Epithelial cell of prostate (primary cell): ENCODE measurements at regions not wholly inside any gene's neighbourhood (a gene's known extent, or its start where the extent isn't known, plus 50 kb on each side); places are given as distances from the start of the nearest gene placed in this dataset.
A peak's percentile ranks its signal among the peaks of the same experiment; 100 is the strongest.

ENCODE experiments used
- DNase-seq: peaks from one replicate; pipeline ENCODE4 v3.0.0-alpha.2; 2011; ENCODE audit warnings: low read depth, low spot score
- H3K27ac ChIP-seq: fragments of 450-650 bp; 2 replicates; pipeline ENCODE4 v1.5.1; 2017; ENCODE audit warnings: mild to moderate bottlenecking

DNA sequence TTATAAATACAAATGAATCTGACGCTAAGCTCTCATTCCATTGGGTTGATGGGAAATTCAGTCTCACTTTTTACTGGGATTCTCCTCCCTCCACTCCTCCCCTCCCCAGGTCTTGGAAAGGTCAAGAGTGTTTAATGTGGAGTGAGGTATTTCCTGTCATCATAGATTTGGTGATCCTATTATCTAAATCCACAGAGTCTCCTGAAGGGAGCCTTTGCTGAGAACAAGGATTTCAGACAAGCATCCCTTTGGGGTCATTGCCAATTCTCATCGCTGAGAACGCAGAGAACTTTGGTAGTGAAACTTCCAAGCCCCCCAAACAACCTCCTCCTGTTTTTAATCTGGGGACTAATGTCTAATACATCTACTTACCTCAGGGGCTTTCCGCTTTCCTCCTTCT is 297.9 kb downstream of the OTOL1 start:
- no peak overlapping the region for H3K27ac ChIP-seq
- no peak for DNase-seq

DNA sequence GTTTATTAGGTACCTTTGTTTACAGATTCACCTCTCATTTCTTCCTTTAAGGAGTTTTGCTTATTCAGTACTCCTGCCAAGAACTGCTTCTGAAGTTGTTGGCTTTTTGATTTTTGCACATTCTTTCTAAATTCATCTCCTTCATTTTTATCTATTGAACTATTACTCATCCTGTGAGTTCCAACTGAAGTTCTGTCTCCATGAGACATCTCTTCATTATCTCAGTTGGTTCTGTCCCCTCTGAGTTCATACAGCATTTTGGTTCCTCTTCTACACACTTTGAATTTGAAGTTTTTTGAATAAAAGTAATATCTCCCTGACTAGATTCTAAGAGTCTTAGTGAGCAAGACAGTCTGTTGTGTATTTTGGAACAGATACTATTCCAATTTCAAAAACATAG is 299.7 kb downstream of the OTOL1 start:
- no peak for DNase-seq
- no peak overlapping the region for H3K27ac ChIP-seq

DNA sequence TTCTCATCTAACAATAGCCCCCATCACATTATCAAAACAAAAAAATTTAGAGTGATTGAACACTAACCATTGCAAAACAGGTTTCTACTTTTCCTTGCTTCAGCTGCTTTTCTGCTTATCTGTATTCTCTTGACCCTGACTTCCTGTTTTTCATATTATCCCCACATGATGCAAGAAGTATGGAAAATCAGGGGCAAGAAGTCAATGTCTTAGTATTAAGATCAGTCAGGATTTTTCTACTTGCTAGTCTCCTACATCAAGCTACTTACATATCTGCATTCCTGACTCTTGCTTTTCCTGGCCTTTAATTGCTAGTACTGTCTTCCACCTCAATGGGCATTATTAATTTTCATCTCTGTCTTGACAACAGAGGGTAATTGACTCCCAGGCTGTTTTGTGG is 300.2 kb downstream of the OTOL1 start:
- no peak for DNase-seq

DNA sequence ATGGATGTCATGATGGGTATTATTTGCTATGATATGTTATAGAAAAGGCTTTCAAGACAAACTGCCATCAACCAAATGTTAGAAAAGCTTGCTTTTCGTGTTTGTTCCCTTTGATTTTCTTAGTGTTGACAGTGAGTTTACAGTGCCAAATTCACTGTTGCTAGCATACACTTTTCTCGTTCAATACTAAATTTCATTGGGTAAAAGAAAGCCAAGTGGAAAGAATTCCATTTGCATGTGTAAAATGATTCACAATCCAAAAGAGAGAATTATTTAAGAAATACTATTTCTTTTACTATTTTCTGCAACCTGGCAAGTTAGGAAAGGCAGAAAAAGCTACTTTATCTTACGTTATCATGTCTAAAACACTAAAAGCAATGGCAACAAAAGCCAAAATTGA is 301.4 kb downstream of the OTOL1 start:
- no peak overlapping the region for H3K27ac ChIP-seq
- no peak for DNase-seq

More for the DNA sequence above, 300.2 kb downstream of the OTOL1 start:
- H3K27ac ChIP-seq, result no peak overlapping the region

DNA sequence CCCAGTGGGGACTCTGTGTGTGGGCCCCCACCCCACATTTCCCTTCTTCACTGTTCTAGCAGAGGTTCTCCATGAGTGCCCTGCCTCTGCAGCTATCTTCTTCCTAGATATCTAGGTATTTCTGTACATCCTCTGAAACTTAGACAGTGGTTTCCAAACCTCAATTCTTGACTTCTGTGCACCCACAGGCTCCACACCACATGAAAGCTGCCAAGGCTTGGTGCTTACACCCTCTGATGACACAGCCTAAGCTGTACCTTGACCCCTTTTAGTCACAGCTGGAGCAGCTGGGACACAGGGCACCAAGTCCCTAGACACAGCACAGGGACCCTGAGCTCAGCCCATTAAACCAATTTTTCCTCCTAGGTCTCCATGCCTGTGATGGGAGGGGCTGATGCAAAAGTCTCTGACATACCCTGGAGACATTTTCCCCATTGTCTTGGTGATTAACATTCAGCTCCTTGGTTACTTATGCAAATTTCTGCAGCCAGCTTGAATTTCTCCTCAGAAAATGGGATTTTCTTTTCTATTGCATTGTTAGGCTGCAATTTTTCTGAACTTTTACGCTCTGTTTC is 304.5 kb downstream of the OTOL1 start:
- no peak for DNase-seq
- H3K27ac ChIP-seq, result no peak overlapping the region

DNA sequence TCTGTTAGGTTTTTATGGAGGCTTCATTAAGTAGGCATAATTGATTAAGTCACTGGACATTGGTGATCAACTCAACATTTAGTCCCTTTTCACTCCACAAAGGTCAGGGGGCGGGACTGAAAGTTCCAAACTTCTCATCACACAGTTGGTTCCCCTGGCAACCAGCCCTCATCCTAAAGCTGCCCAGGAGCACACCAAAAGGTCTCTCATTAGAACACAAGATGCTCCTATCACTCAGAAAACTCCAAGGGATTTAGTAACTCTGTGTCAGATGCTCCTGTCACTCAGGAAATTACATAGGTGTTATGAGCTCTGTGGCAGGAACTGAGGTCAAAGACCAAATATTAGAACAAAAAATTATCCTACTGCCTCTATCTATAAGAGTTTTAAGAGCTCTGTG is 321.5 kb downstream of the OTOL1 start:
- no peak overlapping the region for H3K27ac ChIP-seq
- DNase-seq, result no peak

DNA sequence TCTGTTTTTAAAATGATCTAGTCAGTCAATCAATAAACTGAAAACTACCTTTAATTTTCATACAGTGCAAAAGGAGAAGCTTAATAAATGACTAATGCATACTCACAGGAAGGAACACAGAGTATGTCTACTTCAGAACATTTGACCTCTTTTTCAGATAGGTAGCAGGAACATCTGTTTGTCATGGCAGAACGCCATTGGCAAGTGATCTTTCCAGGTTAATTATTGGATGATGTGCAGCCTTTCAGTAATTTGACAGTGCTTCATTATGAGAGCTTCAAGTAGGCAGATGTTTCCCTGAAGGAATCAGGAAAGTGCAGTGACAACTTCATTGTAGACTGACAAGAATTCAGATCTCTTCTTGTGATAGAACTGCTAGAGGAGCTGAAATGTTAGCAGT is 325.0 kb downstream of the OTOL1 start:
- no peak for DNase-seq
- H3K27ac ChIP-seq, result no peak overlapping the region

DNA sequence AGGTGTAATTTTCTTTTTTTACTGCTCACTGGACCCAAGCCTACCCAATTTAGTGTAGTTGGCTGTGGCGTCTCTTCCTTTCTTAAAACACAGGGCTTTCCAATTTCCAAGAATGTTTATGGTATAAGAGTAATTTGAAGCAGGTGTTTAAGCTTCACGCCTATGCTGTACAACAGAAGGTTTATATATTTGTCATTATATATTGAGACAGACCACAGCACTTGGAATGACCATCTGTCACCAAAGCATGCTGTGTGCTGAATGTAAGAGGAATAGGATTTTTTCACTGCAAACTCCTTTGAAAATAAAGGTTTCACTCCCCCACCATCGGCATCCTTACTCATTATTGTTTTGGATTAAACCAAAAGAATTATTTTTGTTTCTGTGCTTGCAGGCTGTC is 325.7 kb downstream of the OTOL1 start:
- no peak overlapping the region for H3K27ac ChIP-seq
- DNase-seq, result no peak

DNA sequence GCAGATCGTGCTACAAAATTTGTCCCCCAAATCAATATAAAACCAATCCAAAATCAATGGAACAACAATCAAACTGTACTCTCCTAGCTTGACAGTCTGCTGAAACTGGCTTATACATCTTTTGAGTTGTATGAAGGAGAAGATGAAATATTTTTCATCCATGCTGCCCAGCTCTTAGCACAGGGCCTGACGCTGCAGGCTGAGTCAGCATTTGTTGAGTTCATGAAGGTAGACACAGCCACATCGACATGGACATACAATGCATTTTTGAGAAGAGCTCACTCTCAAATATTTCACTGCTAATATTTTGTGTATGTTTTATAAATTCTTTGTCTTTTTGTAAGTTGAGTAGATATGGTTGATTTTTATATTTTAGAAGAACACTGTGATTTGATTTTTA is 327.3 kb downstream of the OTOL1 start:
- no peak overlapping the region for H3K27ac ChIP-seq
- no peak for DNase-seq

DNA sequence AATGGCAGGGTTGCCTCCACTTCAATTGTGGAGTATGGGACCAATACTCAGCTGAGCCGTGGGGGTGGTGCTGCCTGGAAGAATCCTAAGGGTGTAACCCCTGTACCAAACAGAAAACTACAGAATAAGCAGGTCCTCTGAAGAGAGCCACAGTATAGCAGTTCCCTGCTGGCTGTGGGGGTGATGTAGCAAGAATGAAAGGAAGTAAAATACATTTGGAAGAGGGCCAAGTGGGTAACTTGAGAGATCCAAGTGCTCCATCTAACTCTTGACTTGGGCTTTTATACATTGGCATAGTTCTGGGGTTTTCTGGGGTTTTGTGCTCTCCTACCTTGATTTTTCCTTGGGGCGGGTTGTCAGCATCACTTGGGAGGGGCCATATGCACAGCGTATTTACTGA is 341.4 kb downstream of the OTOL1 start:
- no peak overlapping the region for H3K27ac ChIP-seq
- no peak for DNase-seq

DNA sequence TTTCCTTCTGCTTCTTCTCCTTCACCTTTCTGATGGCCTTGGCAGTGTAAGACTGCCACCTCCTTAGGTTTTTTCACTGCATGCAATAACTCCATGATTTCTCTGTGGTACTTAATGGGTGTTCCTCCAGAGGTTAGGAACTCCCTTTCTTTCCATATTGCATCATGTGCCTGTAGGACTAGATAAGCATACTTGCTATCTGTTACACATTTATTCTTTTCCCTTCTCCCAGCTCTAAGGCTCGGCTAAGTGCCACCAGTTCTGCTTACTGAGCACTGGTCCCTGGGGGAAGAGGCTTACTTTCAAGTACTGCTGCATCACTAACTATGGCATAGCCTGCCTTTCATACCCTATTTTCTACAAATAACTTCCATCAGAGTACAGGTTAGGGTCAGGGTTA is 351.8 kb downstream of the OTOL1 start:
- DNase-seq, result no peak
- no peak overlapping the region for H3K27ac ChIP-seq

DNA sequence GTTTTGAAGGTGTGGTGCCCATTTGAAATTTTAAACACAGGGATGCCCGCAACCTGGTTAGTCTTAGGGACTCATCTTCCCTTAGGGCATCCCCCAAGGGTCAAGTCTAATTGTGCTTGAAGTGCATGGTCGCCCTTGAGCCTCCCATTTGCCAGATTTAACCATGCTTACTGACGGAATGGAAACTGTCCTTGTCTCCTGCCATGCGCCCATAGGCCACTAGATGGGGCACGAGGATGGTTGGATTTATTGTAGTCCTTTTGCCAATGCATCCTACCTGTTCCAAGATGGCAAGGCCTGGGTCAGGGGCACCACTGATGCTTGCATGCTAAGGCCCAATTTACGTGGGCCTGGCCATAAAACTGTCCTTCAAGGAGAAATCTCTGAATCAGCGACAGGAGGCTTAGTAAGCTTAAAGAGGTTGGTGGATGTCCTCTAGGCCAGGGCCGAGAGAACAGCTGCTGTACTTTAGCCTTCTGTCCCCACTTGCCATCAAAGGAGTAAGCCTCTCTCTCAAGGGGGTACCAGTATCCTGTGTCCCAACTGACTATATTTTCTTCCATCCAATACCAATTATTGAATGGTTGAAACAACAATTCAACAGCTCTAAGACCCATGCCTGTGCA is 355.4 kb downstream of the OTOL1 start:
- H3K27ac ChIP-seq, result no peak overlapping the region
- no peak for DNase-seq

DNA sequence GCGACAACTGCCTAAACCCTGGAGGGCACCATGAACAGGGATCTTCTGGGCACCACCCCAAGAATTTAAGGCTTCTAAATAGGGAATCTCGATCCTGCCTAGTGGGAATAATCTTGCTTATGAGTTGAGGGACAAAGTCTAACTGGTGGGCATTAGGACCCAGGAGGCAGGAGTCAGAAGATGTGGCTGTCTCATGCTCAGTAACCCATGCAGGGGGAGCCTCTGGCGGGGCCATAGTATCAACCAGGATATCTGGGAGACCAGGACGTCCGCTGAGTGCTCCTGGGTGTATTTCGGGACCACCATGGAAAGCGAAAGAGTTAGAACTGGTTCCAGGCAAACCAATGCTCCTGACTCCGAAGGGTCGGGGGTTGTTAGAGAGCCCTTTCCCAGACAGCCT is 356.1 kb downstream of the OTOL1 start:
- H3K27ac ChIP-seq, result no peak overlapping the region
- DNase-seq, result no peak

DNA sequence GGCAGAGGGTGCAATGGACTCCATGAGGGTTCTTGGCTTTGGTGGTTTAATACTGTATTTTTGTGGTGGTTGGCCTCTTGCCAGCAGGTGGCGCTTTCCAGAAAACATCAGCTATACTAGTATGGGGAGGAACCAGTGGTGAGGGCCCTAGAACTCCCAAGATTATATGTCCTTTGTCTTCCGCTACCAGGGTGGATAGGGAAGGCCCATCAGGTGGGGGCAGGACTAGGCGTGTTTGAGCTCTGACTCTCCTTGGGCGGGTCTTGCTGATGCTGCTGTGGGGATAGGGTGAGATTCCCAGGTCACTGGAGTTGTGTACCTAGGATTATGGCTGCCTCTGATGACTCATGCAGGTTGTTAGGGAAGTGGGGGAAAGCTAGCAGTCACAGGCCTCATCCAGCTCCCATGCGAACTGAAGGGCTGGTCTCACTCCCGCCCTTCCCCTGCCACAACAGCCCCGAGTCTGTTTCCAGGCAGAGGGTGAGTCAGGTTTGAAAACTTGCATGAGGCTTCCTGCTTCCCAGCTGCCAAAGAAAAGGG is 357.7 kb downstream of the OTOL1 start:
- peak; percentile 93 for DNase-seq
- H3K27ac ChIP-seq, result peak overlapping the region; percentile 69

DNA sequence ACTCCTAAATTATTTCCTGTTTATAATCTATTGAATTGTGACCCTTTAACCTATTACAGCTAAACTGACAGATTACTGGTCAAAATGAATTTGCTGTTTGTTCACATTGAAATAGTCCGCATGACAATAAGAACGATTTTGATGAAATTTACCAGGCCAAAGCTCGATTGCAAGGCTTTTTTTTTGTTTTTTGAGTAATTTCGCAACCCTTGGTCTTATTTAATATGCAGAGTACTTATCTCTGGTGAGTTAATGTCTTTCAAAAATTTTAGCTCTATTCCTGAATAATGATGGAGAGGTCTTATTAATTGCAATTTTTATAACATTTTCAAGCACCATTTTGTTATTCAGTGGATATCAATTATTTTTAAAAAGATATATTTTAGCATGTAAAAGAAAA is 362.4 kb downstream of the OTOL1 start:
- no peak overlapping the region for H3K27ac ChIP-seq
- no peak for DNase-seq

DNA sequence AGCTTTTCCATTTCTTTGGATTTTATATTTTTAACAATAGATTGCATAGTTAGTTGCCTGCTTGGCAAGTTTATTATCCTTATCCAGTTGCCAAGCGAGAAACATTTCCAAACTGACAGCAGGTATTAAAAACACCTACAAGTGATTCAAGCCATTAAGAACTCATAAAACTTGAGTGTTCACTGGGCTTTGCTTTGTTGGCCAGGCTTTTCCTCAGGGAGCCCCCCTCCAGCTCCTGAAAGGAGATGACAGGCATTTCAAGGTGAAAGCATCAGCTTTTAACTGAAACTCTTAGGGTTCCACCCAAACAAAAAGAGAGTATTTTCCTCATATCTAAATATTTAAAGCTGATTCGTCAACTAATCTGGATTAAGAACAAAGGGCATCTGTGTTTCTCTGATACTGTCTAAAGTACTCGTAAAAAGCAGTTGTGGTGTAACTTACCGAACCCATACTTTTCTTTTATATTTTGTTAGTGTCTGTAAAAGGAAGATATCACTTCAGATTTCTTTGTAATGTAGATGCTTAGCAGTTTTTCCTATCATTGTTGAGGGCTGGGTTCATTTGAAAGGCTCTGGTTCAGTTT is 363.4 kb downstream of the OTOL1 start:
- no peak overlapping the region for H3K27ac ChIP-seq
- DNase-seq, result no peak

DNA sequence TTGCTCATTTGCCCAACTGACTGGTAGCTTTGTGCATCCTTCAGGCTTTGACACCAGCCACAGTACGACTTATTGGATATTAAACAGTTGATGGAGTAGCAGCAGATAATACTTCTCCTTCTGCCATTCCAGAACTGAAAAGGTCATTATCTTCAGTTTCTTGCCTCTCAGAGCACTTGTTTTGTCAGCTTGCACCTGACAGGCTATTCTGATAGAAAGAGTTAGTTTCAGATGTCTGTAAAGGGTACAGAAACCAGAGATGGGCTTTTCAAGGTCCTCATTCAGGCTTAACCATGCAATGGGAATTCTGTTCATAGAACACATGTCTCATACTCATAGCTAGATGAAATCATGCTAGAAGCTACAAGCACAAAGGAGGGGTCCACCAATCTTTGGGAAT is 367.2 kb downstream of the OTOL1 start:
- no peak for DNase-seq
- H3K27ac ChIP-seq, result no peak overlapping the region

DNA sequence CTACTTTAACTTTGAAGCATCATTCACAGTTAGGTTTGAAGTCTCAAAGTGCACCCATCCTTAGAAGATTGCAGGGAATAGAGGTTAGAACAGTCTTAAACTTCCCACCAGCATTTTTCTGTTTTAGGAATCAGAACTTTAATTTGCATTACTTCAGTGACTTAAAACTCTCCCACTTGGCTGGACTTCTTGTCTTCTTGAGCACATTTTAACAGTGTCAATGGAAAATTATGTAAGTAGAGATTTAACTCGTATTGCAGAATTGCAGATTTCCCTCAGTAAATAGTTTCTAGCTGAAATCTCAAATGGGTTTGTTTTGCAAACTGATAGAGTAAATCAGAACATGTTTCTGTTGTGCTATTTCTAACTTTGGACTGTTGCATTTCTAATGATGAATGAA is 369.6 kb downstream of the OTOL1 start:
- DNase-seq, result no peak

DNA sequence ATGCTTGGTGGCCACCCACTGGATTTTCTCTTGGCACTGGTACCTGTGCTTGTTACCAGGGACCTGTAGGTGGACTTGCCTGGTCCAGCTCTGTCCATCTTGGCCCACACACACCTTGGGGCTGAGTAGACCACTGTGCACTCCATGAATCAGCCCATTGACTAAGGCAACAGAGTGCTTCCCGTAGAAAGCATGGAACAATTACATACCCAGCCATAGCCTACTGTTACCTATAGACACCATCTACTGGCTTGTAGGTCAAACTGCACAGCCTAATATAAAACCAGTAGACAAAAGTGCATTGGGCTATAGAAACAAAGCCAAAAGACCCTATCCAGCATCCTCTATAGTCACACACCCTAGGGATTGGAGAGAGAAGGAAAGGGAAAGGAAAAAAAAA is 378.9 kb downstream of the OTOL1 start:
- H3K27ac ChIP-seq, result no peak overlapping the region
- no peak for DNase-seq

More for the DNA sequence above, 369.6 kb downstream of the OTOL1 start:
- no peak overlapping the region for H3K27ac ChIP-seq

DNA sequence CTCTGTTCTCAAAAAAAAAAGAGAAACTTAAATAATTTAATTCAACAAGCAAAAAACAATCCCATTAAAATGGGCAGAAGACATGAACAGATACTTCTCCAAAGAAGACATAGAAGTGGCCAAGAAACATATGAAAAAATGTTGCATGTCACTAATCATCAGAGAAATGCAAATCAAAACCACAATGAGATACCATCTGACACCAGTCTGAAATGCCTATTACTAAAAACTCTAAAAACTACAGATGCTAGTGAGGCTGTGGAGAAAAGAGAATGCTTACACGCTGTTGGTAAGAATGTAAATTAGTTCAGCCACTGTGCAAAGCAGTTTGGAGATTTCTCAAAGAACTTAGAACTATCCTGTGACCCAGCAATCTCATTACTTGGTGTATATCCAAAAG is 382.9 kb downstream of the OTOL1 start:
- DNase-seq, result no peak
- no peak overlapping the region for H3K27ac ChIP-seq

DNA sequence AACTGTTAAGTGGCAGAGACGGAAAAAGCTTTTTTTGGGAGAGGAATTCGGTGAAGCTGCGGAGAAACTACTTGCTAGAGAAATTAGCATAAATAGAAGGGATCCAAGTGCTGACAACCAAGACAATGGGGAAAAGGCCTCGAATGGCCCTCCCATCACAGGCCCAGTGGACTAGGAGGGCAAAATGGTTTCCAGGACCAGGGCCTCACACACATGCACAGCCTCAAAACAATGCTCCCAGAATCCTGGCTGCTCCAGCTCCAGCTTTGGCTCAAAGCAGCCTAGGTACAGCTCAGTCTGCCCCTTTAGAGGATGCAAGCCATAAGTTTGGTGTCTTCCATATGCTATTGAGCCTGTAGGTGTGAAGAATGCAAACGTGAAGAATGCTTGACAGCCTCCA is 388.2 kb downstream of the OTOL1 start:
- DNase-seq, result no peak
- H3K27ac ChIP-seq, result no peak overlapping the region

DNA sequence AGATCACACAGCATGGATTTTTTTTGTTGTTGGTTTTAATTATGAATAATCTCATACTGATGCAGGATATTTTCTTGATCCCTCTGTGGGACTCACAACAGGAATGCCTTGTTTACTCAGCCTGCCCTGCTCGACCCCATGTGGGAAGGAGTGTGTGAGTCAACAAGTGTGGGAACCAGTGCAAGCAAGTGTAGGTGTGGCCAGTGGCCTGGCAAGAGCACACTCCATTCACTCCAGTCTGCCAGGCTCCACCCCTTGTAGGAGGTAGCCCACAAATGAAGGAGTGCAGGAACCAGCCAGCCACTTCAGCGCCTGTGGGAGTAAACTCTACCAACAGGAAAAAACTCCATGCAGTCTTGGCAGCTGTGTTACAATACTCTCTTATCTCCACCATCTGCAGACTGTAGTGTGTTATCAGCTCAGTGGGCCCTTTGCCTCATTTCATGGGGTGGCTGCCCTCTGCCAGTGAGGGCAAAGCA is 393.6 kb downstream of the OTOL1 start:
- H3K27ac ChIP-seq, result no peak overlapping the region
- DNase-seq, result peak; percentile 81
